HG02973 (cell line): ENCODE measurements at regions not wholly inside any gene's neighbourhood (a gene's known extent, or its start where the extent isn't known, plus 50 kb on each side); places are given as distances from the start of the nearest gene placed in this dataset.

Experiments used
- ATAC-seq: cut with Tn5 transposase; IDR thresholded peaks from one replicate; pipeline ENCODE4 v1.9.1; 2021; ENCODE audit warnings: moderate library complexity; ENCODE audit not compliant: unreplicated experiment

- ATAC-seq, result no peak
Observed at GRCh38 chr2:133936601-133937000, 317.3 kb upstream of the MGAT5 start.

- no peak for ATAC-seq
Observed at GRCh38 chr2:133937669-133938068, 316.2 kb upstream of the MGAT5 start.

GRCh38 chr2:133940134-133940533 is 313.7 kb upstream of the MGAT5 start:
- no peak for ATAC-seq

GRCh38 chr2:133941666-133942065 is 312.2 kb upstream of the MGAT5 start:
- no peak for ATAC-seq

- no peak for ATAC-seq
Observed at GRCh38 chr2:133942398-133942797, 311.5 kb upstream of the MGAT5 start.

GRCh38 chr2:133943108-133943507 is 310.8 kb upstream of the MGAT5 start:
- ATAC-seq, result no peak

GRCh38 chr2:133945089-133945488 is 308.8 kb upstream of the MGAT5 start:
- ATAC-seq, result no peak

GRCh38 chr2:133947057-133947456 is 306.8 kb upstream of the MGAT5 start:
- no peak for ATAC-seq

- ATAC-seq, result no peak
Observed at GRCh38 chr2:133948610-133949290, 305.1 kb upstream of the MGAT5 start.

GRCh38 chr2:133949595-133949994 is 304.3 kb upstream of the MGAT5 start:
- ATAC-seq, result no peak

- ATAC-seq, result no peak
Observed at GRCh38 chr2:133951209-133951608, 302.7 kb upstream of the MGAT5 start.

- peak; percentile 44 for ATAC-seq
Observed at GRCh38 chr2:133952420-133952819, 301.5 kb upstream of the MGAT5 start.

- no peak for ATAC-seq
Observed at GRCh38 chr2:133952896-133953295, 301.0 kb upstream of the MGAT5 start.

- peak; percentile 62 for ATAC-seq
Observed at GRCh38 chr2:133953524-133953923, 300.3 kb upstream of the MGAT5 start.

- ATAC-seq, result no peak
Observed at GRCh38 chr2:133954636-133955035, 299.2 kb upstream of the MGAT5 start.

- no peak for ATAC-seq
Observed at GRCh38 chr2:133955169-133955568, 298.7 kb upstream of the MGAT5 start.

- ATAC-seq, result no peak
Observed at GRCh38 chr2:133956434-133956935, 297.4 kb upstream of the MGAT5 start.

- ATAC-seq, result no peak
Observed at GRCh38 chr2:133957724-133958480, 296.0 kb upstream of the MGAT5 start.

GRCh38 chr2:133959066-133959465 is 294.8 kb upstream of the MGAT5 start:
- no peak for ATAC-seq

- ATAC-seq, result no peak
Observed at GRCh38 chr2:133966720-133967304, 287.1 kb upstream of the MGAT5 start.

- no peak for ATAC-seq
Observed at GRCh38 chr2:133967326-133967725, 286.5 kb upstream of the MGAT5 start.

GRCh38 chr2:133968446-133968845 is 285.4 kb upstream of the MGAT5 start:
- no peak for ATAC-seq
